Keratinocyte (primary cell): ENCODE measurements at regions not wholly inside any gene's neighbourhood (a gene's known extent, or its start where the extent isn't known, plus 50 kb on each side); places are given as distances from the start of the nearest gene placed in this dataset.

Experiments
- DNase-seq: peaks from one replicate; pipeline ENCODE4 v3.0.0-alpha.2; 2011; ENCODE audit warnings: low read depth, missing footprints, low spot score
- FAIRE-seq: peaks from 2 replicates; lab custom pipeline; 2011; peaks lifted over from hg19 to GRCh38; lab: Jason Lieb, UNC
- H2AFZ ChIP-seq: 2 replicates; pipeline ENCODE4 v1.6.0; 2012; ENCODE audit warnings: low read length, control low read depth, inconsistent platforms; ENCODE audit not compliant: control insufficient read depth
- H3K27ac ChIP-seq: 2 replicates; pipeline ENCODE4 v1.5.1; 2011; ENCODE audit warnings: low read length; ENCODE audit not compliant: control insufficient read depth, insufficient read depth
- H3K27me3 ChIP-seq: 3 replicates; pipeline ENCODE4 v1.6.0; 2011; ENCODE audit warnings: low read length; ENCODE audit not compliant: control insufficient read depth, insufficient read depth; ENCODE audit errors: extremely low read depth
- H3K36me3 ChIP-seq, 2 experiments: 2 replicates in 1 of 2; 3 replicates in 1 of 2; pipeline ENCODE4 v1.5.1; 2011; ENCODE audit warnings: low read length in 2 of 2, mild to moderate bottlenecking in 1 of 2; ENCODE audit not compliant: control insufficient read depth in 2 of 2, insufficient read depth in 2 of 2; ENCODE audit errors: extremely low read depth in 1 of 2
- H3K4me1 ChIP-seq: 3 replicates; pipeline ENCODE4 v1.5.1; 2011; ENCODE audit warnings: low read length; ENCODE audit not compliant: control insufficient read depth, insufficient read depth; ENCODE audit errors: extremely low read depth
- H3K4me2 ChIP-seq: 3 replicates; pipeline ENCODE4 v1.6.0; 2011; ENCODE audit warnings: low read depth, low read length; ENCODE audit not compliant: control insufficient read depth, insufficient read depth; ENCODE audit errors: extremely low read depth
- H3K4me3 ChIP-seq, 3 experiments: fragments of 200-600 bp in 1 of 3; sonication (generic) in 1 of 3; 2 replicates in 2 of 3; 3 replicates in 1 of 3; pipeline ENCODE4 v1.5.1; 2011 to 2016; ENCODE audit warnings: low read length in 3 of 3, mild to moderate bottlenecking in 3 of 3, control low read depth in 2 of 3, inconsistent platforms in 1 of 3, low read depth in 1 of 3, mixed read lengths in 1 of 3, mixed run types in 1 of 3, moderate library complexity in 1 of 3; ENCODE audit not compliant: control insufficient read depth in 2 of 3, insufficient read depth in 2 of 3; ENCODE audit errors: extremely low read depth in 1 of 3
- H3K79me2 ChIP-seq: 2 replicates; pipeline ENCODE4 v1.6.0; 2012; ENCODE audit warnings: low read length; ENCODE audit not compliant: control insufficient read depth, insufficient read depth
- H3K9ac ChIP-seq: 3 replicates; pipeline ENCODE4 v1.6.0; 2011; ENCODE audit warnings: low read length; ENCODE audit not compliant: control insufficient read depth, insufficient read depth; ENCODE audit errors: extremely low read depth
- H3K9me1 ChIP-seq: 3 replicates; pipeline ENCODE4 v1.6.0; 2011; ENCODE audit warnings: low read length; ENCODE audit not compliant: control insufficient read depth, insufficient read depth; ENCODE audit errors: extremely low read depth
- H3K9me3 ChIP-seq: 2 replicates; pipeline ENCODE4 v1.5.1; 2012; ENCODE audit warnings: low read depth, low read length; ENCODE audit not compliant: control insufficient read depth
- H4K20me1 ChIP-seq: 3 replicates; pipeline ENCODE4 v1.6.0; 2011; ENCODE audit warnings: low read length; ENCODE audit not compliant: control insufficient read depth, insufficient read depth; ENCODE audit errors: extremely low read depth
- EZH2 ChIP-seq: IDR thresholded peaks from one replicate; pipeline ENCODE4 v1.6.1; 2012; ENCODE audit warnings: inconsistent platforms, mild to moderate bottlenecking, low read length, moderate library complexity
- dilution Hi-C: fragments of 300-500 bp; cut with MboI; formaldehyde crosslinking; loops from one replicate; pipeline ENCODE4 v1.7.0; 2020; ENCODE audit warnings: low sequenced_read_pairs; ENCODE audit not compliant: extremely low pct_ligation_motif_present
- TF ChIP-seq, protein P1 (sequence below), 3 experiments: IDR thresholded peaks in 1 of 3; conservative IDR thresholded peaks in 1 of 3; optimal IDR thresholded peaks in 1 of 3; 2 replicates in 2 of 3; 3 replicates in 1 of 3; pipeline versions ENCODE3 to v1.5.1; 2011; ENCODE audit warnings: low read length in 3 of 3, mild to moderate bottlenecking in 3 of 3, moderate library complexity in 2 of 3, control low read depth in 1 of 3, inconsistent platforms in 1 of 3; ENCODE audit not compliant: insufficient read depth in 2 of 3; ENCODE audit errors: extremely low read depth in 1 of 3

DNA sequence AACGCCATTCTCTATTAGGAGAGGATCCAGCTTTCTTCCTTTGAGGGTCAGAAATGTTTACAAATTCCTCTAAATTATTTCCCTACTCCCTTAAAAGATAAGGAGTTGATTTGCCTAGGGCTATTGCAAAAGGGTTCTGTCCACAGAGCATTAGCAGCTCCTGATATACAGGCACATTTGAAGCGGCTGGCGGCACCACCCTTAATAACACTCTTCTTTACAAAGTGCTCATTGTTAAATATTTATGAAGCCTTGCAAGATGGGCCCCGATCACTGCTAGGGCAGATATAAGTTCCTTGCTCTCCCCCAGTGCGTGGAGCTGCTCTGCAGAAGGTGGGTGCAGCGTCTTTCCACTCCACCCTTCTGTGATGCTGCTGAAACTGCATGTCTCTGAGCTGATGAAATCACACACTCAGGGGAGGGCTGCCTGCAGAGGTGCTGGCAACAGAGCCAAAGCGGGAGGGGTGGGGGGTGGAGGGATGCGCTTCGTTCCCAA, 116.7 kb upstream of the NTM start:
- Histone ChIP-seq H3K27me3 (no peaks in the 10 kb centered on the region), H3K4me3 (no peak overlapping the region), H3K4me2 (no peak overlapping the region), H3K36me3 (no peaks in the 10 kb centered on the region), H3K9me1 (no peaks in the 10 kb centered on the region), H2AFZ (no peak overlapping the region), H3K9ac (no peak overlapping the region), H3K27ac (no peak overlapping the region), H3K79me2 (no peaks in the 10 kb centered on the region), H3K9me3 (no peaks in the 10 kb centered on the region), H4K20me1 (no peaks in the 10 kb centered on the region), H3K4me1 (no peaks in the 10 kb centered on the region)
- DNase-seq (no peak), FAIRE-seq (no peak)
- TF ChIP-seq EZH2, result no peak
- TF ChIP-seq, protein P1, sequence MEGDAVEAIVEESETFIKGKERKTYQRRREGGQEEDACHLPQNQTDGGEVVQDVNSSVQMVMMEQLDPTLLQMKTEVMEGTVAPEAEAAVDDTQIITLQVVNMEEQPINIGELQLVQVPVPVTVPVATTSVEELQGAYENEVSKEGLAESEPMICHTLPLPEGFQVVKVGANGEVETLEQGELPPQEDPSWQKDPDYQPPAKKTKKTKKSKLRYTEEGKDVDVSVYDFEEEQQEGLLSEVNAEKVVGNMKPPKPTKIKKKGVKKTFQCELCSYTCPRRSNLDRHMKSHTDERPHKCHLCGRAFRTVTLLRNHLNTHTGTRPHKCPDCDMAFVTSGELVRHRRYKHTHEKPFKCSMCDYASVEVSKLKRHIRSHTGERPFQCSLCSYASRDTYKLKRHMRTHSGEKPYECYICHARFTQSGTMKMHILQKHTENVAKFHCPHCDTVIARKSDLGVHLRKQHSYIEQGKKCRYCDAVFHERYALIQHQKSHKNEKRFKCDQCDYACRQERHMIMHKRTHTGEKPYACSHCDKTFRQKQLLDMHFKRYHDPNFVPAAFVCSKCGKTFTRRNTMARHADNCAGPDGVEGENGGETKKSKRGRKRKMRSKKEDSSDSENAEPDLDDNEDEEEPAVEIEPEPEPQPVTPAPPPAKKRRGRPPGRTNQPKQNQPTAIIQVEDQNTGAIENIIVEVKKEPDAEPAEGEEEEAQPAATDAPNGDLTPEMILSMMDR (optimal IDR thresholded peaks at IDR 0.05 in 1 of 3, IDR thresholded peaks at IDR 0.05 in 1 of 3, conservative IDR thresholded peaks at IDR 0.05 in 1 of 3; ENCODE audit: extremely low read depth in 1 of 3, insufficient read depth in 2 of 3, low read length in 3 of 3), result no peak
- dilution Hi-C loops, result no loop called here

DNA sequence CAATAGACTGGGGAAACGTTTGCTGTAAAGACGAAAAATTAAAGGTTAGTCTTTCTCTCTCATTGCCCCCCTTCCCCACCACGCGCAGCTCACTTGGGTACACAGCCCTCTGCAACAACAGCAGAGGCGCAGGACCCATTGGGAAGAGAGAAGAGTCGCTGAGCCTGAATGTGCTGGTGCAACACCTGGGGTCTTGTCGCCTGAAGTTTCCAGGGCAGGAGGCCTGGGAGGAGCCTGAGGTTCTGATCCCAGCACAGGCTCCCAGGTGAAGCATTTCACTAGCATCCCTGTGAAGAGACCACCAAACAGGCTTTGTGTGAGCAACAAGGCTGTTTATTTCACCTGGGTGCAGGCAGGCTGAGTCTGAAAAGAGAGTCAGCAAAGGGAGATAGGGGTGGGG, 116.2 kb upstream of the NTM start:
- H3K9me3 ChIP-seq, result no peaks in the 10 kb centered on the region
- dilution Hi-C loops, result no loop called here
- no peak for FAIRE-seq

More for the DNA sequence above, 116.2 kb upstream of the NTM start:
- H3K36me3 ChIP-seq, result no peaks in the 10 kb centered on the region
- no peak for DNase-seq
- H2AFZ ChIP-seq, result no peak overlapping the region
- no peak overlapping the region for H3K27ac ChIP-seq
- no peaks in the 10 kb centered on the region for H3K27me3 ChIP-seq
- H3K79me2 ChIP-seq, result no peaks in the 10 kb centered on the region
- no peaks in the 10 kb centered on the region for H3K4me1 ChIP-seq
- H3K4me3 ChIP-seq, result no peak overlapping the region
- H3K9me1 ChIP-seq, result no peaks in the 10 kb centered on the region
- no peak overlapping the region for H3K4me2 ChIP-seq
- TF ChIP-seq, protein P1 (optimal IDR thresholded peaks at IDR 0.05 in 1 of 3, IDR thresholded peaks at IDR 0.05 in 1 of 3, conservative IDR thresholded peaks at IDR 0.05 in 1 of 3; ENCODE audit: extremely low read depth in 1 of 3, insufficient read depth in 2 of 3, low read length in 3 of 3), result no peak
- TF ChIP-seq EZH2, result no peak
- no peak overlapping the region for H3K9ac ChIP-seq
- H4K20me1 ChIP-seq, result no peaks in the 10 kb centered on the region
